HTR-8/SVneo (cell line): ENCODE measurements at regions not wholly inside any gene's neighbourhood (a gene's known extent, or its start where the extent isn't known, plus 50 kb on each side); places are given as distances from the start of the nearest gene placed in this dataset.
A peak's percentile ranks its signal among the peaks of the same experiment; 100 is the strongest.

ENCODE experiments used
- DNase-seq: peaks from one replicate; pipeline ENCODE4 v3.0.0; 2011; ENCODE audit warnings: low spot score, mixed read lengths; ENCODE audit not compliant: insufficient read length
- FAIRE-seq: peaks from 2 replicates; lab custom pipeline; 2011; peaks lifted over from hg19 to GRCh38; lab: Jason Lieb, UNC

DNA sequence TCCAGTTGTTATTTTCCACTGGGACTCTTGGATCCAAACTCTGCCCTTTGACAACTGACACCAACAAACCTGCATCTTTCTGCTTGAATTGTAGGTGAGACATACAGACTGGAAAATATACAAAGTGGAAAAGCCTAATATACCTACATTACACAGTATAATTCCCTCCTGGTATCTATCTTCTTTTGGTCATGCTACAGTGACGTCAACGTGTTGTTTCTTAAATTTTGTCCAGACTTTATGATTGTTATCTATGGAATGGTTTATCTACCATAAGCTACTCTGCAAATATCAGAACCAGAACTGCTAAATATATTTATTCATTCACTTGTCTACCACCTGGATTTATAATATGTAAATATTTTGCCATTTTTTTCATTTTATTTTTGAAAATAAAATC is 264.3 kb upstream of the ZPLD1 start:
- FAIRE-seq (no peak), DNase-seq (no peak)

DNA sequence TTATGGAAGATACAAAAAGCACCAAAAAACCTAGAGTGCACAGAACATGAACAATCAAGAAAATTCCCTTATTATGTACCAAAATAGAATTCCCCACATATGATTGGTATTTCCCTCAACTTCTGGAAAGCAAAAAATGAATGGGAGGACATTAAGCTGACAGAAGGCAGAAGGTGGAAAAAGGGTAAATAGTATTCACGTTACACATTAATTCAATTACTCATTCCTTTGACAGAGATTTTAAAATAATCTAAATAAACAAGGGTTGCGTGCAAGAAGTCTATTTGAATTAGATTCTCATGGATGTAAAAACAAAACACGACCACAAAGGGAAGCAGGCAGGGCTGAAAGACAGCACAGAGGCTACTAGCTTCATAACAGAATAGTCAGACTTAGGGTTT is 260.5 kb upstream of the ZPLD1 start:
- no peak for DNase-seq
- no peak for FAIRE-seq

DNA sequence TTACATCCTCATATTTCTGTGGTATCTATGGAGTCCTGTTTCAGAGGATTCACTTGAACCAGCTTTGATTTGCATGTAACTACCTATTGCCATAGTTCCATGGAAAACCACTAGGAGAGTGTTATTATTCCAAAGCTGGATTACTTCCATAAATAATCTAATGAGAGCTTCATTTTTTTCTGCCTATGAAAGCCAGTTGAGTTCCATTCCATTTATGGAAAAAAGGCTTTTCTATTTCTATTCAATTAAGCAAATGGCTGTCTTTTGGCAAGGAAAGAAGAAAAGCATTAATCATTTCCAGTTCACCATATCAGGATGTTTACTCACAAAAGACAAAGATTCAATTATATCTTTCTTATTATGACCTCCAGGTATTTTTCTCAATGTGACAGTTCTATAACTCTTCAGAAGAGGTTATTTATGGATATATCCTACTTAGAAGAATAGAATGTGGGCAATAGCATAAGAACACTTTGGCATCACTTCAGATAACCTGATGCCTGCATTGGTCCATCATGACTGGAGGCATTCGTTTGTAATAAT is 259.9 kb upstream of the ZPLD1 start:
- no peak for DNase-seq
- no peak for FAIRE-seq

DNA sequence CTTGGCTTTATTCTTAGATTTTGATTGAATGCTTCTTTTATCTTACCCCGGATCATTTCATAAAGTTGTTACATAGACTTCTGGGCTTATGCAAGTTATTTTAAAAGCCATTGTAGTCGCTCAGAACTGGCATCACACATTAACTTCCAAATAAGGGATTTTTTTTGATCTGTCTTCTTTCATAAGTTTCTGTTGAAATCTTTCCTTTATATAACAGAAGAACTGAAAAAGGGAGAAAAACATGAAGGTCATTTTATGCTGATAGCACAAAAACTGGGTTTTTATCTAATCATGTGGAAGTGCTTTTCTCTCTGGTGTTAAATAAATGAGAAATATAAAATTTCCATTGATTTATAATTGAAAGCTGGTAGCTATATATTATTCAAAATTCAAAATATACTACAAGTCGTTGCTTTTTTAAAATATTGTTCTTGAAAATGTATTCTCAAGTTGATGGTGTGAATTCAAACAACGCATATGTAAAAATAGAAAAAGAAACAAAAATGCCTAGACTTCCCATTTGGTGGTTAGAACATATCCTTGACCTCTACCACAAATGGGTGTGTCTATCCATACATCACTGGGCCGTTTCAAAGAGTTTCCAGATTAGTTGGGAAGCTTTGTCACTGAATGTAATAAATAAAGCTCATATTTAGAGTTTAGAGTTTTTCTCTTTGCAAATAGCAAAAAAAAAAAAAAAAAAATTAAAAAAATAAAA is 258.3 kb upstream of the ZPLD1 start:
- FAIRE-seq (no peak), DNase-seq (no peak)

DNA sequence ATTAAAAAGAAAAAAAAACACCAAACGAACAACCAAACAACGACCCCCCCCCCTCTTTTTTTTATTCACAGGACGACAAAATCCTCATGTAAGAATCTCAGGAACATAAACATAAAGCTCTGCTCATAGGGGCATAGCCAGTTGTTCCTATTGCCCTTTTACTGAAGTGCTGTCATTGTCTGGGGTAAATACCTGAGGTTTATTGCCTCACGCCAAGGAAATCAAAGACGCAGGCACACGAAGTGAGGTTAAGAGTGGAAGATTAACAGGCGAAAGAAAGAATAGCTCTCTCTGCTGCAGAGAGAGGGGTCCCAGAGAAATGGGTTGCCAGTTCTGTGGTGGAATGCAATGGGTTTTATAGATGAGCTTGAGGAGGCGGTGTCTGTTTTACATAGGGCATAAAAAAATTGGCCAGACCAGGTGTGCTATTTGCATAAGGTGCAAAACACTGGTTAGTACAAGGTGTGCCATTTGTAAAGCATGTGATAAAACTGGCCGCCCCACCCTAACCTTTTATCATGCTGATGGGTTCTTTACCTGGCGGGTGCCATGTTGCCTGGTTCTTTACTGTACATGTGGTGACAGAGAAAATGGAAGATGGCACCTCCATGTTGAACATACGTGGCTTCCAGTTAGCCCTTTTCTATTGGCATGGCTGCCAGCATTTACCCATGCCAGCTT is 257.6 kb upstream of the ZPLD1 start:
- no peak for FAIRE-seq
- DNase-seq: no peak

DNA sequence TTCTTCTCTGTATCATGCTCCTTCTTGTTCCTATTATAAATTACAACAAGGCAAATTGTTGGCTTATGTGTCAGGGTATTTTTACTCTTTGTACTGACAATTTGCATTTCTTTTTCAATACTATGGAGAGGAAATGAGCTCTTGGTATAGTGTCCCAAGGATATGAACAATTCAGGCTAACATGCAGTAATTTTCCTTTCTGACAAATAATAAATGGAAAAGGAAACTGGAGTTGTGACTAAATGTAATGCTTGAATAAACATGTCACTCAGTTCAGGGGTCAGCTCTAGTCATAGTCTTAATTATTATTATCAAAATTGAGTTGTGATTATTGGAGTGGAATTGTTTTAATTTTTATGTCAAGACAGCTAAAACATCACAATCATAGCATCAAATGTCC is 256.0 kb upstream of the ZPLD1 start:
- no peak for DNase-seq
- FAIRE-seq: no peak

DNA sequence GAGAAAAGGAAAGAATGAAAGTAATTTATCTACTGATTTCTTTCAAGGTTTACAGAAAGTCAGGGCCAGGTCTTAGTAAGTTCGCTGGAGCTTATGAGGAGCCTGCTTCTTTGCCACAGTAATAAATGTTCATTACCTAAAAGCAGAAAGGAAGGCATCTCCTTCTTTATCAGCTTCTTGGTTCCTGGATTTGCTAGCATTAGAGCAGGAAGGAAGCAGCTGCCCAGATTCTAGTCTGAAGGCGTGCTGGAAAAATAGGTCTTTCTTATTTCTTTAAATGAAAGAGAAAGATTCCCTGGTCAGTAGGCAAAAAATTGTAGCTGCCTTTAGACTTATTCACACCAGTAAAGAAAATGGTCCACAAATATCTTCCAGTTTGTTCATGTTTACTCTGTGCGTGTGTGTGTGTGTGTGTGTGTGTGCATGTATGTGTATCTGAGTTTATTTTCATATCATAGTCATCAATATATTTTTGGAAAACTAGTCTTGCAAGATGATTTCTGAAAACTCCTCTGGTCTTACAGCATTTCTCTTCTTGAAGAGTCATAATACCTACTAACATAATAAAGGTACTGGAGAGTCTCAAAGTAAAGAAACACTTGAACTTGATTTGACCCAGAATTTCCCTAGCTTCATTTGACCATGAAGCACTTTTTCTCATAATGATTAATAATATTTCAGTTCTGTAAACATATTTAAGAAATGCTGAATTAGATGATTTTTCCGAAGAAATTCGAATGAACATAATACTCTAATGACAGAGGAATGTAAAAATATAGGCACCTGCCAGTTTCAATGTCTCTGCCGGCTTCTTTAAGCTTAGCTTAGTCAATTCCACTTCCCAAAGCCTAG is 255.3 kb upstream of the ZPLD1 start:
- DNase-seq (no peak), FAIRE-seq (no peak)

DNA sequence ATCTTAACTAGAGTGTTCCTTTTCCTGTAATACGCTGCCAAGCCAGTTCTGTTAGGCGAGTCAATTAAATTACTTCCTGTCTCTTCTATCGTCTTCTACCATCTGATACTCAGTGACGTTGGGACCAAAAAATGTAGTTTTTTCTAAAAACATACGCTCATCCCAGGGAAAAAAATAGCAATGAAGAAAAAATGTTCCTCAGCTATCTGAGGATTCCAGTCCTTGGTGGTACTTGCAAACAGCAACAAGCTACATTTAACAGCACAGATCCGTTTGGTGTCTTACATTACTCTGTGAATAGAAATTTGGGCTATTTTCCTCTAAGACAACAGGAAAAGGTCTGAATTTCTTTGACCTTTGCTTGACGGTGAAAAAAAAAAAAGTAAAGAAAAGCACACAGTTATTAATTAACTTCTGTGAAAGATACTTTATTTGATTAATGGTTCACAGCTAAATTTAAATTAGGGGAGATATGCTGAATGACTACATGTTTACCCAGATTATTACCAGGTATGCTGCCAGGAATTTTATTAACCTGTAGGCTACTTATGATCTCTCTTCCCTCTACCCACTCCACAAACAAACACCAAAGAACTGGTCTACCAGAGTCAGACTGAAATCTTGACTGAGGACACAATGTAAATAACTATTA is 254.4 kb upstream of the ZPLD1 start:
- FAIRE-seq (no peak), DNase-seq (peak; percentile 61)

DNA sequence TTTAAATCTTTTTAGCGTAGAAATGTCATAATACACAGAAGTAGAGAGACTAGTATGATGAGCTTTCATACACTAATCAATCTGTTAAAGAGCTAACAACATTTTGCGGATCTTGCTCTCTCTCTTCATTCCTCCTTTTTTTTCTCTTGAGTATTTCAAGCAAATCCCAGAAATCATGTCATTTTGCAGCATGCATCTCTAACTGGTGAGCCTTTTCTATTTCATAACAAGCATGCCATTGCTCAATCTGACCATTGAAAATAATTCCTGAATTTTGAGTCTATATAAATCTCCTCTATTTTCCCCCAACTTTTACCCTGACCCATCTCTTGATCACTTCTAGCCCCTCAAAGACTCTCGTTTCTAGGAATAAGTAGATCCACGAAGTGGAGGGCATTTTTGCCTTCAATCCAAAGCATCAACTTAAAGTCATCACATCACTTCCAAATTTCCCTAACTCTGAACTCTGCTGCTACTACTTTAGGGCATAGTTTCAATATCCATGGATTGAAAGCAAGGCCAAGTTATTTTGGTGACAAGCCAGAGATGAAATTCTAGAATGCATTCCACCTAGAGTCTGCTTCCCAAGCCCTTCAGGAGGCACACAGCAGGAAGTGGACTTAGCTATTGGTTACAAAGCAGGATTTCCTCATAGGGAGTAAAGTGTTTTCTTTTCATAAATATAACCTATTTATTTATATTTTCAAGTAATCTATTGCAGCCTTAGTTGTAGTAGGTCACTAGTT is 253.5 kb upstream of the ZPLD1 start:
- DNase-seq (peak; percentile 33), FAIRE-seq (no peak)

DNA sequence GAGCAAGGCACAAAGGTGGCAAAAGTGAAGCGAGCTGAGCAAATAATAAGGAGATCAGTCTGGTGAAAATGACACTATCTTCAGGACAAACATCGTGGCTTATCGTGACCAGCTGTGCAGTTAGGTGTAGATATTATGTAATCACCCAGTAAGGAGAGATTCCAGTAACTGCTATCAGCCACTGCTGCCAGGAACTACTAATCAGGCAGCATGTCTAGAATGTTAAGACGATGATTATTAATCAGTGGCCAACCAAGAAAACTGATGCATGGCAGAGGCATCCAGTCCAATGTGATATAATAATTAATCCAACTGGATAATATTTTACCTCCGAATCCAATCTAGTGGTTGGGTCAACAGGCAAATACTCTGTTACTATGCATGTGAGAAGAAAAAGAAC is 252.7 kb upstream of the ZPLD1 start:
- FAIRE-seq: no peak
- DNase-seq: no peak

DNA sequence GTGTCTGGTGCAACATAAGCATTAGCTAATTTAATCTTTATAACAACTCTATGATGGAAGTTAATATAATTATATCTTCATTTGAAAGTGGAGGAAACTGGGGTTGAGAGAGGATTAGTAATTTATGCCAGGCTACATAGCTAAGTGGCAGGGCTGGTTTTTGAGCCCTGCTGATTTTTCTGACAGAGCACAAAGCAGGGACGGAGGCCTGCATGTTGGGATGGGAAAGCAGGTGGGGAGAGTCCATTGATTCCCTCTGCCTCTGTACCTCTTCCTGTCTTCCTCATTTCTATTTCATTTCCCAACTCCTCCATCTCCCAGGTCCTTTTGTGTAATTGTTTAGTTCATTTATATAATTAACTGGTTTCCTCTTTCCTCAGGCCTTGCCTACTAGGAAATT is 251.6 kb upstream of the ZPLD1 start:
- no peak for FAIRE-seq
- DNase-seq: no peak

DNA sequence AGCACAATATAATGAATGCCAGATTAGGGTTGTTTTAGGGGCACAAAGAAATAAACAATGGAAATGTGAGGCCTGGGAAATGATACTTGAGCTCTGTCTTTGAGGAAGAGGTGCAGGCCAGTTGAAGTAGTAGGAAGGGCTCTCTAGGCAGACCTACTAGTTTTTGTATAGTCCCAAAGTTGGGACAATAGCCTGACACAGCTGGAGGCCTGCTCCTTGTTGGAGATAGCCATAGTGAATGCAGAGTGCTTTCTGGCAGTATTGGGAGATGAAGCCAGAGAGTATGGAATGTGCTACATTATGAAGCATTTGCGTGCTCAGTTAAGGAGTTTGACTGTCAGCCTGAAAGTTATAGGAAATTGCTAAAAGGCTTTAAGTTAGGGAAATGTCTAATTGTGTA is 251.2 kb upstream of the ZPLD1 start:
- FAIRE-seq: no peak

DNA sequence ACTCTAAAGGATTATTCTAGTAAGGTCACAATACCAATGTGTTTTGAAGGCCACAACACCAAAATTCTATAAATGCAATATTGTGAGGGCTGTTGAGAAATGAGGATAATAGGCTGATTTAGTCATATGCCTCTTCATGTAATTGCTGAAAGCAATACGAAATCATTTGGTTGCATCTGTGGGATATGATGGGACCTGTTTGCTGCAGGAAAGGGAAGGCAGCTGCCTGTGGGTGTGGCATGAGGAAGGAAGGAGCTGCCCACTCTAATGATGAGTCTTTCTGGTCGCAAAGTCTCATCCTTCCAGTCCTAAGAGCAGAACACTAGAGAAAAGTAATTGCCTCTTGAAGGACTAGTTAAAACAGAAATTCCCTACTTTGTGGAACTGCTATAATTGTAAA is 245.3 kb upstream of the ZPLD1 start:
- DNase-seq (no peak), FAIRE-seq (no peak)

More for the DNA sequence above, 251.2 kb upstream of the ZPLD1 start:
- DNase-seq: no peak

DNA sequence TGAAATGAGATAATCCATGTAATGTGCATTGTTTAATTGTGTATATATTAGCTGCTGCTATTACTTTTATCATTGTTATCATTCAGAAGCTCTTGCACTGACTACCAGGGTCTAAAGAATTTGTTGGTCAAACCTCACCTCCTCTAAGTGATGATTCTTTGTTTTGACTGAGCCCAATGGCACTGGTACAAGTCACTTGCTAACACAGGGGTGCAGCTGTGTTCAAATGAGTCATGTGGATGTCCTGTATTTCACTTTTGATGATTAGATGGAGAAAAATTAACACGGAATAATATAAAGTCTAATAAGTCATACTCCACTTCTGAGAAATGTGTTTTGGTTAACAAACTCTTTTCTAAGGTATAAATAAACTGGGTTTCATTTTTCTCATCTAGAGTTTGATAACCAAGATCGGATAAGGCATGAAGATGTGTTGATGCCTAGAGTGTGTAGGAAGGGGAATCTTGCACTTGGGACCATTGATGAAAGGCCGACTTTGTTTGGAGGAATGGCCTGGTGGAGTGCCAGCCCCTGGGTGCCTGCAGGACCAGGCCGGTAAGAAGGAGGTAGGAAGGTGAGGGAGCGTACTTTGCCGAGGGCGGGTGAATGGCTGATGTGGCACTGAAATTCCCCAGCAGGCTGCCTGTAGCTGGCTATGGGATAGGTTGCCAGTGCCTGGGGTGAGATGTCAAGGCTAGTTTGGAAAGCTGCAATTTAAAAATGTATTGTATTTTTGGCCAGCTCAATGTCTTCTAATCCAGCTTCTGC is 244.7 kb upstream of the ZPLD1 start:
- DNase-seq: no peak
- peak; percentile 13 for FAIRE-seq

DNA sequence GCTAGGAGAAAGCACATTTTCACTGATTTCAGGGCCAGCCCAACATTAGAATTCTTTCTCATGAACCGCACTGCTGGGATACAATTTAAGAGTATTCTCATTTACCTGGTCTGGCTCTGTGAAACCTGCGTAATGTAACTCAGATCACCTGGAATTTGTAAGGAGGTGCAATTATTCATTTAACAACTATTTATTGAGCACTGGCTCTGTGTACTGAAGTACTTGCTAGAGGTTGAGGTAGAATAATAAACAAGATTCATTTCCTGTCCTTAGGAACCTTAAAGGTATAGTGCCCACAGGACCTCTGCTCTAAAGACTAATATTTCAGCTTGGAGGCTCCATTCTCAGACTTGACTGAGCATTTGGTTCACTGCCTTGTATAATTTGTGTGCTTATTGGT is 242.2 kb upstream of the ZPLD1 start:
- FAIRE-seq (no peak), DNase-seq (no peak)

DNA sequence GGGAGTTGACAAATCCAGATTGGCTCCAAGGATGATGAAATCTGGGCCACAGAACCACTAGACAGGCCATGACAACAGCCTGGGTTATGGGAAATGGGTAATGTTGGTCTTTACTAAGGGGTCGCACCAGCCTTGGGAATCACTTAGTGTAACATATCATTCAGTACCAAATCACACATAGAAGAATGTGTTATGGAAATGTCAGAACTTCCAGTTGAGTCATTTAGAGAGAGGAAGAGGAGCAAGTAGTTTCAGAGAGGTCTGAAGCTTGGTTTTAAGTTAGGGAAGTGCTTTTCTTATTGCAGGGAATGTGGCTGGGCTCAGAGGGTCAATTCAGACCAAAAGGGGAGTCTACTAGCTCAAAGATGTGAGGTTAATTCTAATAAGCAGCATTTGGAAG is 241.6 kb upstream of the ZPLD1 start:
- DNase-seq (no peak), FAIRE-seq (no peak)

DNA sequence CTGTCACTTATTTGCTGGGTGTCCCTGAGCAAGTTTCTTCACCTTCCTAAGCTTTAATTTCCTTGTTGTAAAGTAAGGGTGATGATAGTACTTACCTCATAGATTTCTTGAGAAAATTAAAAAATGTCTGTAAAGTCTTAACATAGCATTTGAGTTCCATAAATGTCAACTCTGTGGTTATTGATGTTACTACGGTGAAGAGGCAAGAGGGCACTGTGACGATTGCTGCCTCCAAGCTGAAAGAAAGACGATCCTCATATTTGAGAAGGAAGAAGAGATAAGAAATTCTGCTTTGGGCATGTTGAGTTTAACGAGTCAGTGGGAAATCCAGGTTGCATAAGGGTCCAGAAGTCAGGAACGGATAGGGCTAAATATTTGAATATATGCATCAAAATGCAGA is 240.8 kb upstream of the ZPLD1 start:
- DNase-seq (no peak), FAIRE-seq (no peak)

DNA sequence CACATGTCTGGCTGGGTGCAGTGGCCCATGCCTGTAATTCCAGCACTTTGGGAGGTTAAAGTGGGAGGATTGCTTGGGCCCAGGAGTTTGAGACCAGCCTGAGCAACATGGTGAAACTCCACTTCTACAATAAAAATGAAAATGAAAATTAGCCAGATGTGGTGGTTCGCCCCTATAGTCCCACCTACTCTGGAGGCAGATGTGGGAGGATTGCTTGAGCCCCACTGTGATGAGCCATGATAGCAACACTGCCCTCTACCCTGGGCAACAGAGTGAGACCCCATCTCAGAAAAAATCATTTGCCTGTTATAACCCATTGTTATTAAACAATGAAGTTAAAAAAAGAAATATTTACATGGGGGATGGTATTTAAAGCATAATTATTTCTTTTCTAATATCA is 240.1 kb upstream of the ZPLD1 start:
- no peak for DNase-seq
- FAIRE-seq: no peak
